ENCODE measurements at regions not wholly inside any gene's neighbourhood (a gene's known extent, or its start where the extent isn't known, plus 50 kb on each side); places are given as distances from the start of the nearest gene placed in this dataset.

GRCh38 chr3:64828276-64828675 is 140.5 kb upstream of the ADAMTS9 start:
- no peak for DNase-seq

DNA sequence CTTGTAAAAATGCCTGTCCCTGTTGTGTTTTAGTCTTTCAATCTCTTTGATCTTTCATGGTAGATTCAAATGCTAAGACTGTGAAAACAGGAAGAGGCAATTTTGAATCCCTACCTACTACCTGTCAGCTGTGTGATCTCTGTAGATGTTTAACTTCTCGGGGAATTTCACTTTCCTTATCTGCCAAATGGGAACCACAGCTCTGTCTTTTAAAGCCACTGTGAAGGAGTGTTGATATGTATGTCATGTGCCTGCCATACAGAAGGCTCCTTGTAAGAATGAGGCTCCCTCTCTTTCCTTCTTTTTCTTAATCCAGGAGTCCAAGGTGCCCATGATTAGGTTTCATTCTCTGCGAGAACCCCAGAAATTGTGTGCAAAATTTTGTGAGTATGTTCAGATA is 139.6 kb upstream of the ADAMTS9 start:
- no peak for DNase-seq

DNA sequence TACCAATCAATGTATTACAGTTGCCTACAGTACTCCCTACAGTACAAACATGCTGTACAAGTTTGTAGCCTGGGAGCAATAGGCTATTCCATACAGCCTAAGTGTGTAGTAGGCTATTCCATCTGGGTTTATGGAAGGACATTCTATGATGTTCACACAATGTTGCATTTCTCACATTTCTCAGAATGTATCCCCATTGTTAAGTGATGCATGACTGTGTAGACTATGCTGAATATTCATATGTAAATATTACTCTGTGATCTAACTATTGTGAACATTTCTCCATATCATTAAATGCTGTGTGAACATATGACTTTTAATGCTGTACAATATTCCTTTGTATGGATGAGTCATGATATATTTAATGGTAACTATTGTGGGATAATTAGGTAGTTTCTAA is 139.2 kb upstream of the ADAMTS9 start:
- DNase-seq: no peak

DNA sequence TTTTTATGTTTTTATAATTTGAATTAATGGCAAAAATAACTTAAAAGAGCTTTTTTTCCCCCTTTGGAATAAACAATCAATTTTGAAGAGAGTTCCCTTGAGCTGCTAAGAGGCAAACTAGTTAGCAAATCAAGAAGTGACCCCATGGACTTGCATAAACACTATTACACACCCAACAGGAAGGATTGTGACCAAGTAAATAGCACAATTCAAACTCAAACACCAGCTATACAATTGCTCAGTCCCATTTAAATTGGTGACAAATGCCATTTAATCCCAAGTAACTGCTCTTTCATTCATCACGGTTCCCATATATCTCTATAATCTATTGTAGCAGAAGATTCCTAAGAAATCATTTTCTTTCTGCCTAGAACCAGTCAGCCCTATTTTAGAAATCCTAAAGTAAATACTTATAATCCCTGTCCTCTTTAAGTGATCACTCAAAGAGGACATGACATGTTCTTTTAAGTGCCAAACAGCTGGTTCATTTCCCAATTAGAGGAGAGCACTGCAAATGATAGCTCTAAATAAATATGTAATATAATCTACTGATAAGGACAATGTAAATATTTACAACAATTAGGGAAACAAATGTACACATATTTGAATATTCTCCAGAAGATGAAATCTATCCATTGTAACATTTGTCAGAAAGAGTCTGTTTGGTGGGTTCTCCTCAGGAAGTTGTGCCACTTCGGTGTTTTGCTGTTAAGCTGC is 137.8 kb upstream of the ADAMTS9 start:
- no peak for DNase-seq

DNA sequence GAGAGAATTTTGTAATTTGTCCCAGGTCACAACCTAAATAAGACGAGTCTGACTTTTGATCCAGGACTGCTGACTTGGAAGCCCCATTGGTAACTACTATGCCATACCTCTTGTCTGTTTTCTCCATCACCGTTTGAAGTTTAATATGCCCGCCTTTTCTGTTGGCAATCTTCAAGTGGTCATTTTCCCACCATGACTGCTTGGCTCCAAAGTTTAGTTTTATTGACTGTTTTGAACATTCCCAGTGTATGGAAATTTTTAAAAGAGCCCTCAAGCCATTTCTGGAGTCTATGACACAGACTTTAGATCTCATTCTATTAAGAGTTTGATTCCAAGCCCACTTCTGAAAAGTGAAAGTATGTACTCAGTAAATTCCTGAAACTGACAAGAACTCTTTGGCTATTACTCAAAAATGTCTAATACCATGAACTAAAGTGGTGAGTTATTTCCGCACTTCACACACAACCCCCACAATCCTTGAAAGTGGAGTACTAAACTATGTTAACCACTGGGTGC is 136.7 kb upstream of the ADAMTS9 start:
- no peak for DNase-seq

GRCh38 chr3:64818196-64818595 is 130.4 kb upstream of the ADAMTS9 start:
- DNase-seq: no peak

GRCh38 chr3:64816355-64816754 is 128.6 kb upstream of the ADAMTS9 start:
- DNase-seq: no peak

- no peak for DNase-seq
These were observed 128.0 kb upstream of the ADAMTS9 start for GRCh38 chr3:64815789-64816188.

GRCh38 chr3:64815195-64815631 is 127.4 kb upstream of the ADAMTS9 start:
- no peak for DNase-seq

DNA sequence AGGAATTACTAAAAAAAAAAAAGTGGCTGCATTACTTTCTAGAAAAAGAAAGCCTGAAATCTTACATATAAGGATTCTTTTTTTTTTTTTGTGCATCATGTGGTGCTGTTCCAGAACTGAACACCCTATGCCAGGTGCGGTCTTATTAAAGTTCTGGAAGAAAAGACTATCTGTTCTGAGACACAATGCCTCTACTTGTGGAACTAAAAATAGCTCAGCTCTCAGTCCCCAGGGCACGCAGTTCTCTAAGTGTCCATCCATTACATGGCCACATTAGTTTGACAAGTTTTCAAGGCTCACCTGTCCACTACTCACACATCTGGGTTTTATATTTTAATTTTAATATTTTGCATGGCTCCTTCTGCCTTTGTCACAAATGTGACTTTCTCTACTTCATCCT is 126.6 kb upstream of the ADAMTS9 start:
- peak; percentile 11 for DNase-seq

DNA sequence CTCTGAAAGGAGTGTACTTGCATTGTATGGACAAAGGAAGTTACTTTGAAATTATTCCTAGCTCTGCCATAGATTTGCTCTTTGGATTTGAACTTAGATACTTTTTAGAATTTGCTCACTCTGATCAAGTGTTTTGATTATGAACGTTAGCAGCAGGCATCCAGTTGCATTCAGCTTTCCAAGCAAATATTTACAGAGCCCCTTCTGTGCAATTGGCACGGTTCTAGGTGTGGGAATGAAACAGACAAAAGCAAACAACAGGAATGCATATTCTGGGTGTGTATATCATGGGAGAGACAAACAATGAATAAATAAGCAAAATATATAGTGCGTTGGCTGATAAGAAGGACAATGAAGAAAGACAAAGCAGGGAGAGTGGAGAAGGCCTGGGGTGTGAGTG is 125.5 kb upstream of the ADAMTS9 start:
- DNase-seq: no peak

DNA sequence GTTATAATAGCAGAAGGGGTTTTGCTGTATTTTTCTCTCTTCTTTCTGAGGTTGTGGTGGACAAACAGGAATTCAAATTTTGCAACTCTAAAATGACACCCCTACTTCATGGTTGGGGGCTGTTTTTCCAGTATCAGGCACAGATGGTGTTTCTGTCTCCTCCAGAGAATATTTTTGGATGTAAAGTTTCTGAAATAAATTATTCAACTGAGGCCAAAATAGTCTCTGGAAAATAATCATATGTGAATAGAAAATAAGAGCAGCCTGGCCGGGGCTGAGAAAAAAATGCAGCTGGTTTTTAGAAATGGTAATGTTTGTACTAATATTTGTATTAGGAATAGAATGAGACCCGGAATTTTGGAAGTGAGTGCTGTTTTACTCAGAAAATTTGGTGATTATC is 121.3 kb upstream of the ADAMTS9 start:
- no peak for DNase-seq

DNA sequence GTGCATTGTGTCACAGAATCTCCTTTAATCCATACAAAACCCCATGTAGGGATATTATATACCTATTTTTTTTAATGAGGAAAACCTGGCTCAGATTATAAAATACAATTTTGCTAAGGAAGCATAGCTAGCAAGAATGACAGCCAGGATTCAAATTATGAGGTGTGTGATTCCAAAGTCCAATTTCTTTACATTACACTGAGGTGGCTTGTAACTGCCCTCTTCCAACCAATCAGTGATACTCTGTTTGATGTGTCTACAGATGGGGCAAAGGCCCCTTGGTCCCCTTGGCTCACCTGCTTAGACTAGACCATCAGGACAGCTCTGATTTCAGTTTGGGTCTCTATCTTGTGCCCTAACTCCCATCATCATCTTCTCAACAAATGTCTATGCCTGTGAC is 120.3 kb upstream of the ADAMTS9 start:
- DNase-seq: no peak

GRCh38 chr3:64806668-64807605 is 119.1 kb upstream of the ADAMTS9 start:
- no peak for DNase-seq

- DNase-seq: no peak
These were observed 118.2 kb upstream of the ADAMTS9 start for GRCh38 chr3:64805978-64806377.

DNA sequence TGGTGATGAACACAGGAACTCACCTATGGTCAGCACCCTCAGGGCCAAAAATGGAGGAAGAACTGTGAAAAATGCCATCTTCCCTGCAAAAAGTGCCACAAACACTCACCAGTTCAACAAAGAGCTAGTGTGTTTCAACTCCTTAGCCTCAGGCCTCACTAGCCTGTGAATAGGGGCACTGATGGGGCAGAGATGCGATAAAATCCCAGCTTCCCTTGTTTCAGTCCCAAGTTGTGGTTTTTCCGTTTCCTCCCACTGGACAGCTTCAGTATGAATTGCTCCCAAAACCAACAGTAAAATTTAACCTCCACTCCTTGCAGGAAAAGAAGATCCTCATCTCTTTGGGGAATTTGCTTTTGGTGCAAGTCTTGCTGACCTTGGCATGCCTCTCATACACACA is 117.4 kb upstream of the ADAMTS9 start:
- no peak for DNase-seq

DNA sequence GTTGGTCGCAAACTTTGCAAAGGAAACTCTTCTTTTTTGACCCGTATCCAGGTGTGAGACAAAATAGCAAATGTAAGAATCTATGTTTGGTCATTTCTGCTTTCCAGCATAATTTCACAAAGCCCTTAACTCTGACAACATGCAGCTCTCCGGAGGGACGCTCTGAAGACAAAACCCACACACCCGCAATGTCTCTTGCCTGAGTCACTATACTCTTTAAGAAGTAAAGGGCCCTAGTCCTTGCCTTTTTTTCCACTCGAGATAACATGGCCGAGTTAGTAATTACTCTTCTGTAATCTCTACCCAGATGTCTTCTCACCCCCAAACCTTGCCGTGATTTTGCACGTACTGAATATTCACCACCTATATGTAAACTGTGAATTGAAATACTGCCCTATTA is 115.7 kb upstream of the ADAMTS9 start:
- DNase-seq: no peak

- DNase-seq: no peak
These were observed 114.7 kb upstream of the ADAMTS9 start for GRCh38 chr3:64802460-64802859.

DNA sequence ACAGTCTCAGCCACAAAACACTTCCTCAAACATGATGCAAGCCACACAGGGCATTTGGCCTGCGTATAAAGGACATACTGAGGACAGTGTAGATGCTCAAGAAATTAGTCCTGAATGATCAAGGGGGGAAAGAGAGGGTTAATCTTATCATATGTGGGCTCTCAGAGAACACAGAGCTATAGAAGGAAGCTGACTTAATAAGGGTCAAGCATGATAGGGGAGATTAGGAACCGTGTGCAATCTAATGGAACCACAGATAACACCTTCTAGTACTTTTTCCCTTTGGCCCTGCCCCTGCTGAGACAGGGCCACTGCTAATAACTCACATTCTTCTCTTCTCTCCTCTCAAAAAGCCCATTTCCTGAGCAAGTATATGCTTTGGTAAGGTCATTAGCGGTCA is 114.1 kb upstream of the ADAMTS9 start:
- DNase-seq: no peak

DNA sequence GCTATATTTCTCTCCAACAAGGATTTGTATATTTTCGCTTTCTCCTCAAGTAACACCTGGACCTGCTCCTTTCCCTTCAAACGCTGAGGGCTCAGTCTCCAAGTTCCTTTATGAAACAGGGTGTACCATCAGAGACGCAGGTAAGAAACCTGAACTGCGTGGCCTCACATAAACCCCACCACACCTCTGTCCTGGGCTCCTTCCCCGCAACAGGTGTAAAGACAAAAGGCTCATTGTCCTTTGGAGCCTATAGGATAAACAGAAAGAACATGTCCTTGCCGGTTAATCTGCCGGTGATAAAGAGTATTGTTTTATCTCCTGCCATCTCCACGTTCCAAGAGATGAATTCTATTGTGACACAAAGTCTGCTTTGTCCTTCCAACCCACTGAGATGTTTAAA is 111.8 kb upstream of the ADAMTS9 start:
- DNase-seq: no peak

DNA sequence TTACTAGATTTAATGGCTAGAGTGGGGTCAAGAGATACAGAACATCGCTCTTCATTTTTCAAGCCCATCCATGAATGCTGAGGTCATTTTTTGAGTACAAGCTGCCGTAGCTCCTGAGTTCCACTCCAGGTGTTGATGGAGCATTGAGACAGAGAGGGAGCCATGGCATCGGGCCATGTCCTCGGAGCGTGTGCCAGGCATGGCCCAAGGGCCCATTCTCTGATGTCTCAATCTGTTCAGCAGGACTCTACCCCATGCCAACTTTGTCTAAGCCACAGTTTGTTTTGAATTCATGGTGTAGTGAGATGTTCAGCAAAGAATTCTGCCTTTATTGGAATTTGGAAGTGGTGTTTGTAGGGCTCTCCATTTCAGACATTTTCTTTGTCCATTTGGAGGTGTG is 110.5 kb upstream of the ADAMTS9 start:
- DNase-seq: no peak

DNA sequence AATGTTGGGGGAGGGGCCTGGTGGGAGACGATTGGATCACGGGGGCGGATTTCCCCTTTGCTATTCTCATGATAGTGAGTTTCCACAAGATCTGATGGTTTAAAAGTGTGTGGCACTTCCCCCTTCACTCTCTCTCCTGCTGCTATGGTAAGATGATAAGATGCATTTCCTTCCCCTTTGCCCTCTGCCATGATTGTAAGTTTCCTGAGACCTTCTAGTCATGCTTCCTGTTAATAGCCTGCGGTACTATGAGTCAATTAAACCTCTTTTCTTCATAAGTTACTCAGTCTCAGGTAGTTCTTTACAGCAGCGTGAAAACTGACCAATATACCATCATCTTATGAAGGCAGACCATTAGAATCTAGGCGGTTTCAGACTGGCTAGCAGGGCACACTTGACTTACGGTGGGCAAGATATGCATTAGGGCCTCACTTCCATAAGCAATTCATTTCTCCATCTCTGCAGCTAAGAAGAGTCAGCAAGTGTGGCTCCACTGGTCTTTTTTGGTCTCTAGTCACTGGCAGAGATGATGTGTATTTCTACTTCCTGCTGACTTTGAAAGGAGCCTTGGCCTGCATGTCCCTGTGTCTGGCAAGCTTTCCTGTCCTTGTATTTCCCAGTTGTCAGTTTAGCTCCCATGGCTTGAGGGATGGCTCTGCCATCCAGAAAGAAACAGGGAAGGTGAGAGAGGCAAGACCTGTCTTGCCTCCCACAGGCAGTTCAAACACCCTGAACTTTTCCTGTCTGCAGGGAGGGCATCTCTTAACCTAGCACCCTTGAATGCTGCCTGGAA is 109.0 kb upstream of the ADAMTS9 start:
- DNase-seq: no peak

GRCh38 chr3:64792445-64792844 is 104.6 kb upstream of the ADAMTS9 start:
- no peak for DNase-seq

All from RPMI8226 (cell line).